GM19455 (cell line): ENCODE measurements at regions not wholly inside any gene's neighbourhood (a gene's known extent, or its start where the extent isn't known, plus 50 kb on each side); places are given as distances from the start of the nearest gene placed in this dataset.
"Not testable (repeated sequence)": the region's sequence is repeated elsewhere in the genome, so short reads cannot be mapped to it uniquely, and the experiment has no call there.

Source experiments
- ATAC-seq: cut with Tn5 transposase; IDR thresholded peaks from one replicate; pipeline ENCODE4 v1.9.1; 2021; ENCODE audit not compliant: unreplicated experiment

- no peak for ATAC-seq
Observed at GRCh38 chr6:153436351-153436750, 305.3 kb upstream of the RGS17 start.

GRCh38 chr6:153435787-153436186 lies 304.7 kb upstream of the RGS17 start:
- ATAC-seq: no peak

- ATAC-seq: no peak
Observed at GRCh38 chr6:153425536-153425935, 294.5 kb upstream of the RGS17 start.

- ATAC-seq: no peak
Observed at GRCh38 chr6:153424719-153425400, 293.8 kb upstream of the RGS17 start.

- no peak for ATAC-seq
Observed at GRCh38 chr6:153412519-153412918, 281.4 kb upstream of the RGS17 start.

- ATAC-seq: no peak
Observed at GRCh38 chr6:153411070-153411648, 280.1 kb upstream of the RGS17 start.

GRCh38 chr6:153405931-153406330 lies 274.8 kb upstream of the RGS17 start:
- ATAC-seq: no peak

- no peak for ATAC-seq
Observed at GRCh38 chr6:153401751-153402150, 270.7 kb upstream of the RGS17 start.

GRCh38 chr6:153392156-153392555 lies 261.1 kb upstream of the RGS17 start:
- no peak for ATAC-seq

GRCh38 chr6:153373869-153374268 lies 242.8 kb upstream of the RGS17 start:
- ATAC-seq: no peak

- no peak for ATAC-seq
Observed at GRCh38 chr6:153368131-153368530, 237.0 kb upstream of the RGS17 start.

GRCh38 chr6:153367021-153367420 lies 235.9 kb upstream of the RGS17 start:
- no peak for ATAC-seq

- ATAC-seq: no peak
Observed at GRCh38 chr6:153357391-153357790, 226.3 kb upstream of the RGS17 start.

GRCh38 chr6:153340568-153340967 lies 209.5 kb upstream of the RGS17 start:
- ATAC-seq: no peak

GRCh38 chr6:153334121-153334520 lies 203.0 kb upstream of the RGS17 start:
- ATAC-seq: no peak

GRCh38 chr6:153331221-153331620 lies 200.1 kb upstream of the RGS17 start:
- not testable (repeated sequence) for ATAC-seq

GRCh38 chr6:153328194-153328593 lies 197.1 kb upstream of the RGS17 start:
- ATAC-seq: no peak

GRCh38 chr6:153325661-153326060 lies 194.6 kb upstream of the RGS17 start:
- no peak for ATAC-seq

- no peak for ATAC-seq
Observed at GRCh38 chr6:153312634-153313033, 181.6 kb upstream of the RGS17 start.

GRCh38 chr6:153309651-153310050 lies 178.6 kb upstream of the RGS17 start:
- ATAC-seq: no peak

- no peak for ATAC-seq
Observed at GRCh38 chr6:153302133-153302532, 171.1 kb upstream of the RGS17 start.

GRCh38 chr6:153301602-153302001 lies 170.5 kb upstream of the RGS17 start:
- no peak for ATAC-seq

- ATAC-seq: not testable (repeated sequence)
Observed at GRCh38 chr6:153282456-153282855, 151.4 kb upstream of the RGS17 start.
